Lung microvascular endothelial cell (primary cell): ENCODE measurements at regions not wholly inside any gene's neighbourhood (a gene's known extent, or its start where the extent isn't known, plus 50 kb on each side); places are given as distances from the start of the nearest gene placed in this dataset.
"Not testable (repeated sequence)": the region's sequence is repeated elsewhere in the genome, so short reads cannot be mapped to it uniquely, and the experiment has no call there.

Experiments used
- DNase-seq, 2 donors: peaks; one replicate each; pipeline versions ENCODE4 v3.0.0 to v3.0.0-alpha.2; 2010; ENCODE audit warnings: low read depth in 2 of 2

DNA sequence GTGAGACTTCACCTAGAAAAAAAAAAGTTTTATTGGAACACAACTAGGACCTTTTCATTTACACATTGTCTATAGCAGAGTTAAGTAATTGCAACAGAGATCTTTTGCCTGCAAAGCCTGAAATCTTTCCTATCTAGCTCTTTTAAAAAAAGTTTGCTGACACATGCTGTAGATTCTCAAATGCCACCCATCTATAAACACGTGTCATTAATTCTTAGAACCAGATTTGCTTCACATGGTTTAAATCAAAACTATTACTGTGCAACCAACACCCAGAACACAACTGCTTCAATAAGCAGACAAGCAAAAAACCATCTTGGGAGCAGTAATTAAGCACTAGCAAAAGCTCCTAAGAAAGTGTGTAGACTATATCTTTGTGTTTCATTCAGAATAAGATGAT, 55.0 kb downstream of the OXSM start:
- no peak for DNase-seq

DNA sequence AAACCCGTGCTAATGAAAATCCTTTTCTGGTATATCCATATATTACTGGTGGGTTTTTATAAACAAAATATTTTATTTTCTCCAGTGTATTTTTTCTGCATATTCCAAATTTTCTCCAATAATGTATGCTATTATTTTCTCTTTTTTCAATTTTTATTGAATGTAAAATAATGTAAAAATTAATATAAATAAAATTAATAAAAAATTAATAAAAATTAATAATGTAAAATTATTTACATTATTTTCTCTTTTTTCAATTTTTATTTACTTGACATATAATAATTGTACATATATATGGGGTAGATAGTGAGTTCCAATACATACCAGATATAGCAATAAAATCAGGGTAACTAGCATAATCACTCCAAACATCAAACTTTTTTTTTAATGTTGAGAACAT, 56.4 kb downstream of the OXSM start:
- no peak for DNase-seq

DNA sequence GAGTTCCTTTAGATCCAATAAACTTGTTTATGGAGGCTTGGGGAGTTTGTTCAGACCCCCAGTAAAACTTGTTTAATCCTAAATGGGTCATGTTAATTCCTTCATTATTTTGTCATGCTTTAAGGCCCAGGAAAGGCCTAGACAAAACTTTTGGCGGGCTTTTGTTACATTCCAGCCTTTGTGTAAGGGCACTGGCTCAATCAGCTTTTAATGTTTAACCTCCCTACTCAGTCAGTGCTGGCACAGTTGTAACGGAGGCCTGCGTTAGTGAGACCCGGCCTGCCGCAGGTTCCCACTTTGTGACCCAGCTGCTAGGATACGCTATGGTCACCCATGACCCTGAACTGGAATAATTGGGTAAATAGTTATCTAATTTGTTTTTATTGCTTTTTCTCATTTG, 59.2 kb downstream of the OXSM start:
- DNase-seq: no peak

- no peak for DNase-seq
Measured at GRCh38 chr3:25849641-25850385, 59.9 kb downstream of the OXSM start.

DNA sequence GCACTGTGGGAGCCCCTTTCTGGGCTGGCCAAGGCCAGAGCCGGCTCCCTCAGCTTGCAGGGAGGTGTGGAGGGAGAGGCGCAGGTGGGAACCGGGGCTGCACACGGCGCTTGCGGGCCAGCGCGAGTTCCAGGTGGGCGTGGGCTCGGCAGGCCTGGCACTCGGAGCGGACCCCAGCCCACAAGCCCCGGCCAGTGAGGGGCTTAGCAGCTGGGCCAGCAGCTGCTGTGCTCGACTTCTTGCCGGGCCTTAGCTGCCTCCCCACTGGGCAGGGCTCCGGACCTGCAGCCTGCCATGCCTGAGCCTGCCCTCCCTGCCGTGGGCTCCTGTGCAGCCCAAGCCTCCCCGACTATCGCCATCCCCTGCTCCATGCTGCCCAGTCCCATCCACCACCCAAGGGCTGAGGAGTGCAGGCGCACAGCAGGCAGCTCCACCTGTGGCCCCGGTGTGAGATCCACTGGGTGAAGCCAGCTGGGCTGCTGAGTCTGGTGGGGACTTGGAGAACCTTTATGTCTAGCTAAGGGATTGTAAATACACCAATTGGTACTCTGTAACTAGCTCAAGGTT, 61.9 kb downstream of the OXSM start:
- DNase-seq: not testable (repeated sequence)

- DNase-seq: no peak
Measured at GRCh38 chr3:25854214-25854613, 64.3 kb downstream of the OXSM start.

DNA sequence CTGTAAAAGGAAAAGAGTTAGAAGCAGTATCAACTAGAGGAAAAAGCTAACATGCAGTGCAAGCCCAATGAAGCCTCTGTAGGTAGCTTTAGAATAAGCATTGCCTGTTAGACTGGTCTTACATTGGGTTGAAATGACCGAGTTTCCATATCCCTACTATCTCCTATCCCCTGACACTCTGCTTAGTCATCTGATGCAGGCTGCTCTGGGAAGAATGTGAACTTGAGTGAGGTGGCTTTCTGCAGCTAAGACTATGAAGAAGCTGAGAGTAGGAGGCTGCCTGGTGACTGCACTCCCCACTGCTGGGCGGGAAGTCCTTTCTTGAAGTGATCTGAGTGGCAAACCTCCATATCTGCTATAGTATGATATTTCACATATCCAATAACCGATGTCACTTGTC, 64.7 kb downstream of the OXSM start:
- DNase-seq: peak in 1 of 2 donors; percentile 35

GRCh38 chr3:25855266-25855784, 65.4 kb downstream of the OXSM start:
- DNase-seq: no peak

- DNase-seq: peak; percentile 58 to 68
Measured at GRCh38 chr3:25856902-25857518, 67.1 kb downstream of the OXSM start.

- no peak for DNase-seq
Measured at GRCh38 chr3:25861566-25861965, 71.7 kb downstream of the OXSM start.

- DNase-seq: no peak
Measured at GRCh38 chr3:25863011-25863415, 73.1 kb downstream of the OXSM start.

DNA sequence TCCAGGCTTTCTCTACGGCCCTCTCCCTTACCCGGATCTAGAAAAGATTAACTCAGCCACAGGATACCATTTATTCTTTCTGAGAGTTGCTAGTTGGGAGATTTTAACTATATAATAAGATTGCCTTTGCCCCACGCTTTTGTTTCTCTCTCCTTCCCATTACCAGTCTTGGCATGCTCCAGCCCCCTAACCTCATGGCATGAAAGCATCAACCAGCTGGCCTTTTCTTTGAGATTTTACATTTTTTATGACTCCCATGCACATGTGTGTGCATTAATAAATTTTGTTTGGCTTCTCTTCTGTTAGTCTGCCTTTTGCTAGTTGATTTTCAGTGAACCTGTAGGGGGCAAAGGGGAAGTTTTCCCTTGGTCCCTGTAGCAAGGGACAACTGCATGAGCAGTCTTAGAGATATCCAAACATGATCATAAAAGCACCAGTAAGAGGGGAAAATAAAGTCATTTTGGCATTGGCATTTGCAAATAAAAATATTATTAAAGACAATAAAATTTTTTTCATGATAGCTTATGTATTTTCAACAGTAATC, 73.6 kb downstream of the OXSM start:
- DNase-seq: no peak

DNA sequence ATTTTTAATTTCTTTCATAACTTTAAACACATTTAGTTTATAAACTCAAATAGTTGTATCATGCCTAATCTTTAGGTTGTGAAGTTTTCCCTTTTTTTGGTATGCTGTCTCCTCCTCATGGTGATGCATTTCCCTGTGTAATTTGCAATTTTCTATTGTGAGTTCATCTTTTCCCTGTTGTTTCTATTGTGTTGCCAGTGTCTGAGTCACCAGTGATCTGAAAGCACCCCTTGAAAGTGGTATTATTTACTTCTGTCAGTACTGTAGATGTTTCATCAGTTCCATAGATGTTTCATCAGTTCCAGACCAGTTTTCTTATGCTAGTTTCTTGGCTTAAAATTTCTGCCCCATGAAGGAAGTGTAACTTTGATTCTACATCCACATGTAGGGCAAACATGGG, 80.6 kb downstream of the OXSM start:
- DNase-seq: no peak

GRCh38 chr3:25872200-25872877, 82.4 kb downstream of the OXSM start:
- DNase-seq: no peak

GRCh38 chr3:25883492-25883891, 93.6 kb downstream of the OXSM start:
- DNase-seq: no peak

DNA sequence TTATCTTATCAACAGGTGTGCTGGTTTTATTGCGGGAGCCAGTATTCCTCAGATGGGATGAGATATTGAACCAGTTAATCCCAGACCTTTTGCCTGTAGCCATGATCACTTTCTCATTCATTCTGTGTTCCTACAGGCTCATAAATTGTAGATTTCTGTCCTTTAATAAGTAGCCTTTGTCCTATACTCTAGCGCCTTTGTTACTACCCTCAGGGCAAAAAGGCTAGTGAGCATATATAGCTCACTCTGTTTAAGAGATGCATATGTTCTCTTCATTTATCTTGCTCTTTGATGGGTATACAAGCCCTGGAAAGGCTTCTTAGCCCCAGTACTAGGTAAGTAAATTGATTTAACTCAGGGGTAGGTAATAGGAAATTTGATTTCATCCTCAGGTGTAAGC, 95.1 kb downstream of the OXSM start:
- no peak for DNase-seq

DNA sequence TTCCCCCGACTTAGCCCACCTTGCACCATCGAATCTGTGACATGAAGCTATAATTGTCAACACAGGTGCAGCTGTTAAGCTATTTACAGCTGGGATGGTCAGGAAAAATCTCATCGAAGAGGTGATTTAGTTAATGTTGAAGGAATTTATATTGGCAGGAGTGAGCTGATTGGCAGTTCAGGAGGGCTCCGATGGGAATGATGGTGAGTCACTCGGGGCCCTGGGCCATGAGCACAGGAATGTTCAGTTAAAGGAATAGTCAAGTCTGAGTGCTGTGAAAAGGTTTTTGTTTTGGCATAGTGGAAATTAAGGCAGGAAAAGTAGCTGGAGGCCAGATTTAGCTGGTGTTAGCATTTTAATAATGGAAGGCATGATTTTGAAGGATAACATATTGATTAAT, 95.7 kb downstream of the OXSM start:
- DNase-seq: no peak

GRCh38 chr3:25887907-25888306, 98.0 kb downstream of the OXSM start:
- DNase-seq: no peak

DNA sequence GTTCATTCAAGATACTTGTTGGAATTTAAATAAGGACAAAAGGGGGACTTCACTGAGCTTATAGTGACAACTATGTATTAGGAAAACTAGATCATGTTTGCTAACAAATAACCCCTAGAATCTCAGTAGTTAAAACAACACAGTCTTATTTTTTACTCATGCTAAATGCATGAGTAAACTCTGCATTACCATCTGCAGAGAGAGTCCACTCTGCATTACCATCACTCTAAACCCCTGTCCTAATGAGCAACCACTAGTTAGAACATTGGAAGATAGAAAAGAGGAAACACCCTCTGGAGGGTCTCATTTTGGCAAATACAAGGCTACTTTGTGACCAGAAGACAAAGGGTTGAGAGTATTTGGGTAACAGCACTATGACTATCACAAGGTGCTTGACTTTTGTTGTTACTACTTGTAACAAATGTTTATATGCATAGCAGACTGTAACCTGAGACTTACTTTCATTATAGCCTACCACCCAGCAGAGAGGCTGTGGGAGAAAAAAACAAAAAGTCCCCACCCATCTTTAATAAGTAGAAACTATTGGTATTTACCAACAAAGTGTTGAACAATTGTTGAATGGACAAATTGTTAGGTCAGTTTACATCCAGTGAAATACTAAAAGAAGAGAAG, 99.1 kb downstream of the OXSM start:
- no peak for DNase-seq

GRCh38 chr3:25889525-25889917, 99.6 kb downstream of the OXSM start:
- no peak for DNase-seq

DNA sequence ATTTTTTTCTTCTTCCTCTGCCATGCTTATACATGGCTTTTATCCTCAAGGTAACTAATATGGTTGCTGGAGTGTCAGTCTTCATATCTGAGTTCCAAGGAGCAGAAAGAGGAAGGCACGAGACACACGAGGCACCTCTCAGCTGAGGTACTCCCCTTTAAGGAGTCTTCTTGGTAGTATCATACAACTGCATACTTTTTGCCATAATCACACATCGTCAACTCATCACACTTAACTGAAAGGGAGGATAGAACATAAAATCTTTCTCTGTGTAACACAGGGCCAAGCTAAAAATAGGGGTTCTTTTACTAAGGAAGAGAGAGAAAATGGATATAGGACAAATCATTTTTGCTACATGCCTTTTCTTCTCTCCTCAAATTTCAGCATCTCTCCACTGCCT, 104.2 kb downstream of the OXSM start:
- no peak for DNase-seq

DNA sequence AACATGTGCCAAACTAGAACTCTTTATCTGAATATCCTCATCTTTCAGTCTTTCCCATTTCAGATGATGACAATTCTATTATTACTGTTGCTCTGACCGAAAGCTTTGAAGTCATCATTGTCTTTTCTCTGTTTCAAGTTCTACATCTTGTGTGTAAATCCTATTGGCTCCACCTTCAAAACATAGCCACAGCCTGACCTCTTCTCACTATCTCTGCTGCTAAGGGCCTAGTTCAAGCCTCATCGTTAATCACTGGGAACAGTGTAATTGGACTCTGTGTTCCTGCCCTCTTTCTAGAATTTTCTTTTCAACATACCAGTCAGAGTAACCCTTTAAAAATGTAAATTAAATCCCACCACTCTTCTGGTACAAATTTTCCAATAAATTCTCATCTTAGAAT, 105.1 kb downstream of the OXSM start:
- DNase-seq: no peak
